Endothelial cell of umbilical vein (primary cell): ENCODE measurements at regions not wholly inside any gene's neighbourhood (a gene's known extent, or its start where the extent isn't known, plus 50 kb on each side); places are given as distances from the start of the nearest gene placed in this dataset.

Source experiments
- BruUV-seq: library from RNA; stranded (reverse); fragments of 400-500 nt; replicated peaks from 2 replicates; lab custom pipeline; 2021; lab: Mats Ljungman, UMichigan
- CTCF ChIA-PET: fragments of 300-600, 350-600 bp; sonication (Branson Sonifier 250); formaldehyde crosslinking; loops from one replicate; lab custom pipeline; 2021; ENCODE audit warnings: antibody characterized with exemption, inconsistent platforms; lab: Charles Lee
- POLR2A ChIA-PET: fragments of 300-600, 350-600 bp; sonication (Branson Sonifier 250); formaldehyde crosslinking; loops from one replicate; lab custom pipeline; 2021; ENCODE audit warnings: antibody characterized with exemption, inconsistent platforms; lab: Charles Lee
- DNase-seq: peaks from one replicate; pipeline ENCODE4 v3.0.0-alpha.2; 2011; ENCODE audit warnings: low read depth, low spot score
- FAIRE-seq: peaks from 2 replicates; lab custom pipeline; 2011; peaks lifted over from hg19 to GRCh38; lab: Jason Lieb, UNC
- H2AFZ ChIP-seq: 2 replicates; pipeline ENCODE4 v1.6.0; 2012; ENCODE audit warnings: low read depth, low read length, control low read depth, inconsistent platforms
- H3K27ac ChIP-seq: 2 replicates; pipeline ENCODE4 v1.5.1; 2011; ENCODE audit warnings: low read depth, mild to moderate bottlenecking, control low read depth, low read length, moderate library complexity; ENCODE audit not compliant: insufficient read depth
- H3K27me3 ChIP-seq, 2 experiments: 2 replicates each; pipeline versions ENCODE4 v1.6.0 to v1.6.1; 2011; ENCODE audit warnings: low read length in 2 of 2, mixed read lengths in 1 of 2; ENCODE audit not compliant: control insufficient read depth in 2 of 2, insufficient read depth in 2 of 2
- H3K36me3 ChIP-seq, 2 experiments: 2 replicates in 1 of 2; 3 replicates in 1 of 2; pipeline ENCODE4 v1.5.1; 2011; ENCODE audit warnings: low read length in 2 of 2, mild to moderate bottlenecking in 1 of 2, moderate library complexity in 1 of 2; ENCODE audit not compliant: control insufficient read depth in 2 of 2, insufficient read depth in 2 of 2; ENCODE audit errors: extremely low read depth in 1 of 2
- H3K4me1 ChIP-seq: 3 replicates; pipeline ENCODE4 v1.5.1; 2011; ENCODE audit warnings: mild to moderate bottlenecking, low read length; ENCODE audit not compliant: control insufficient read depth, insufficient read depth; ENCODE audit errors: extremely low read depth
- H3K4me2 ChIP-seq: 2 replicates; pipeline ENCODE4 v1.6.1; 2011; ENCODE audit warnings: low read length, control low read depth, mixed read lengths; ENCODE audit not compliant: insufficient read depth
- H3K4me3 ChIP-seq, 3 experiments: fragments of 200-600 bp in 1 of 3; sonication (generic), shearing (Covaris generic) in 1 of 3; replicated peaks in 1 of 3; 2 replicates each; pipeline ENCODE4 v1.5.1; 2011 to 2016; ENCODE audit warnings: control low read depth in 3 of 3, low read length in 3 of 3, mild to moderate bottlenecking in 2 of 3, inconsistent platforms in 1 of 3, low read depth in 1 of 3, moderate library complexity in 1 of 3; ENCODE audit not compliant: insufficient read depth in 1 of 3
- H3K79me2 ChIP-seq: 2 replicates; pipeline ENCODE4 v1.6.0; 2012; ENCODE audit warnings: low read length, inconsistent platforms; ENCODE audit not compliant: control insufficient read depth, insufficient read depth
- H3K9ac ChIP-seq: replicated peaks from 2 replicates; pipeline ENCODE3; 2011; ENCODE audit warnings: low read length, control low read depth; ENCODE audit not compliant: insufficient read depth; ENCODE audit errors: extremely low read depth
- H3K9me1 ChIP-seq: replicated peaks from 3 replicates; pipeline ENCODE4 v1.6.0; 2011; ENCODE audit warnings: mild to moderate bottlenecking, low read length; ENCODE audit not compliant: control insufficient read depth, insufficient read depth; ENCODE audit errors: extremely low read depth
- H3K9me3 ChIP-seq: replicated peaks from 2 replicates; pipeline ENCODE4 v1.5.1; 2012; ENCODE audit warnings: low read length, inconsistent platforms; ENCODE audit not compliant: control insufficient read depth, insufficient read depth
- H4K20me1 ChIP-seq: replicated peaks from 2 replicates; pipeline ENCODE3; 2011; ENCODE audit warnings: mild to moderate bottlenecking, low read length; ENCODE audit not compliant: control insufficient read depth, insufficient read depth; ENCODE audit errors: extremely low read depth
- CTCF ChIP-seq, 2 donors: IDR thresholded peaks; 1 replicate in 1 of 2; 2 replicates in 1 of 2; pipeline ENCODE4 v1.5.1; 2011; ENCODE audit warnings: low read length in 2 of 2, mild to moderate bottlenecking in 2 of 2, moderate library complexity in 2 of 2, control low read depth in 1 of 2, inconsistent platforms in 1 of 2, low read depth in 1 of 2; ENCODE audit not compliant: insufficient read depth in 1 of 2; ENCODE audit errors: extremely low read depth in 1 of 2
- EZH2 ChIP-seq: IDR thresholded peaks from 2 replicates; pipeline ENCODE4 v1.6.1; 2012; ENCODE audit warnings: borderline replicate concordance, low read depth, mild to moderate bottlenecking, moderate library complexity, low read length, inconsistent platforms; ENCODE audit not compliant: severe bottlenecking
- FOS ChIP-seq: IDR thresholded peaks from 2 replicates; pipeline ENCODE4 v1.6.1; 2011; ENCODE audit warnings: mild to moderate bottlenecking, low read length, moderate library complexity, borderline replicate concordance; ENCODE audit not compliant: insufficient read depth
- GATA2 ChIP-seq: IDR thresholded peaks from 2 replicates; pipeline ENCODE4 v1.7.0; 2011; ENCODE audit warnings: low read depth, mild to moderate bottlenecking, moderate library complexity, mixed read lengths, low read length; ENCODE audit not compliant: insufficient read length, insufficient read depth
- JUN ChIP-seq: IDR thresholded peaks from 2 replicates; pipeline ENCODE4 v1.6.1; 2011; ENCODE audit warnings: borderline replicate concordance, low read depth; ENCODE audit not compliant: insufficient read length, insufficient read depth
- MAX ChIP-seq: IDR thresholded peaks from 2 replicates; pipeline ENCODE4 v1.6.1; 2011; ENCODE audit not compliant: insufficient read depth, insufficient read length
- MYC ChIP-seq: IDR thresholded peaks from one replicate; pipeline ENCODE4 v1.6.1; 2011; ENCODE audit warnings: mild to moderate bottlenecking, low read depth, low read length
- POLR2A ChIP-seq: IDR thresholded peaks from 2 replicates; pipeline ENCODE4 v1.6.1; 2012; ENCODE audit warnings: low read depth, mild to moderate bottlenecking, control low read depth, low read length
- POLR2AphosphoS5 ChIP-seq: IDR thresholded peaks from 2 replicates; pipeline ENCODE4 v1.6.1; 2012; ENCODE audit warnings: low read depth, mild to moderate bottlenecking, control low read depth, low read length, moderate library complexity; ENCODE audit not compliant: insufficient read depth
- dilution Hi-C: fragments of 300-500 bp; cut with MboI; formaldehyde crosslinking; loops from one replicate; pipeline ENCODE4 v1.15.0; 2019; ENCODE audit warnings: low sequenced_read_pairs; ENCODE audit not compliant: extremely low pct_ligation_motif_present
- intact Hi-C: fragments of 100-400 bp; cut with micrococcal nuclease; formaldehyde crosslinking; loops from one replicate; pipeline ENCODE4 v1.10.0; 2022

- Histone ChIP-seq H3K4me2 (no peak overlapping the region), H3K4me1 (no peaks in the 10 kb centered on the region), H3K4me3 (no peak overlapping the region), H3K9me3 (no peaks in the 10 kb centered on the region), H4K20me1 (no peaks in the 10 kb centered on the region), H3K36me3 (no peaks in the 10 kb centered on the region), H3K27me3 (no peaks in the 10 kb centered on the region), H3K79me2 (no peaks in the 10 kb centered on the region), H3K9me1 (no peaks in the 10 kb centered on the region), H2AFZ (no peak overlapping the region), H3K27ac (no peak overlapping the region), H3K9ac (no peak overlapping the region)
- BruUV-seq, result no TSS peak
- dilution Hi-C loops, result no loop called here
- POLR2A ChIA-PET, result no interaction called here
- DNase-seq (no peak), FAIRE-seq (no peak)
- intact Hi-C loops, result no loop called here
- TF ChIP-seq CTCF (IDR thresholded peaks at IDR 0.05; ENCODE audit: extremely low read depth in 1 of 2, insufficient read depth in 1 of 2, low read depth in 1 of 2, low read length in 2 of 2), result no peak
- TF ChIP-seq EZH2, result no peak
- no peak for TF ChIP-seq GATA2
- no peak for TF ChIP-seq MAX
- TF ChIP-seq JUN, result no peak
- TF ChIP-seq FOS, result no peak
- TF ChIP-seq MYC, result no peak
- no peak for TF ChIP-seq POLR2A
- no peak for TF ChIP-seq POLR2AphosphoS5
- CTCF ChIA-PET, result no interaction called here
These were observed 443.7 kb upstream of the FGF16 start for GRCh38 chrX:77003530-77003929.
